IMR-90 (cell line): ENCODE measurements at regions not wholly inside any gene's neighbourhood (a gene's known extent, or its start where the extent isn't known, plus 50 kb on each side); places are given as distances from the start of the nearest gene placed in this dataset.

Experiments
- ATAC-seq: fragments of 200-7000 bp; cut with Tn5 transposase; 2 replicates; pipeline ENCODE4 v1.9.1; 2020; ENCODE audit warnings: low read depth, mild to moderate bottlenecking, moderate library complexity
- BruUV-seq: library from RNA; stranded (reverse); fragments of 400-500 nt; replicated peaks from 2 replicates; lab custom pipeline; 2021; lab: Mats Ljungman, UMichigan
- CTCF ChIA-PET: fragments of 300-600 bp; formaldehyde crosslinking; extraction: SDS; loops from one replicate; lab custom pipeline; 2021; ENCODE audit warnings: antibody characterized with exemption; lab: Yijun Ruan, JAX
- POLR2A ChIA-PET: fragments of 300-600 bp; sonication (Branson Sonifier 250); formaldehyde crosslinking; loops from one replicate; lab custom pipeline; 2022; ENCODE audit warnings: antibody characterized with exemption; ENCODE audit not compliant: unreplicated experiment; lab: Charles Lee
- DNase-seq: peaks from one replicate; pipeline ENCODE4 v3.0.0; 2013
- H2AFZ ChIP-seq: replicated peaks from 2 replicates; pipeline ENCODE3; 2013; ENCODE audit warnings: low read length, mild to moderate bottlenecking; ENCODE audit not compliant: poor library complexity
- H2AK5ac ChIP-seq: 2 replicates; pipeline ENCODE4 v1.6.1; 2013; ENCODE audit warnings: low read depth, low read length, inconsistent platforms
- H2AK9ac ChIP-seq: replicated peaks from 2 replicates; pipeline ENCODE3; 2013; ENCODE audit warnings: mild to moderate bottlenecking, low read depth, low read length, moderate library complexity; ENCODE audit not compliant: poor library complexity
- H2BK120ac ChIP-seq: 2 replicates; pipeline ENCODE4 v1.6.1; 2013; ENCODE audit warnings: low read depth, low read length, inconsistent platforms
- H2BK15ac ChIP-seq: 3 replicates; pipeline ENCODE4 v1.6.1; 2013; ENCODE audit warnings: low read depth, low read length, inconsistent platforms
- H2BK20ac ChIP-seq: 2 replicates; pipeline ENCODE4 v1.6.1; 2013; ENCODE audit warnings: low read depth, mild to moderate bottlenecking, inconsistent platforms, low read length, moderate library complexity
- H2BK5ac ChIP-seq: 2 replicates; pipeline ENCODE4 v1.6.1; 2013; ENCODE audit warnings: mild to moderate bottlenecking, low read depth, low read length, inconsistent platforms; ENCODE audit not compliant: poor library complexity, severe bottlenecking
- H3K14ac ChIP-seq: replicated peaks from 2 replicates; pipeline ENCODE4 v1.6.1; 2013; ENCODE audit warnings: low read depth, low read length, inconsistent platforms
- H3K18ac ChIP-seq: 2 replicates; pipeline ENCODE4 v1.6.1; 2013; ENCODE audit warnings: low read depth, low read length, control low read depth
- H3K23ac ChIP-seq: 2 replicates; pipeline ENCODE4 v1.6.1; 2013; ENCODE audit warnings: low read depth, low read length, inconsistent platforms
- H3K27ac ChIP-seq: 2 replicates; pipeline ENCODE4 v1.5.1; 2013; ENCODE audit warnings: mild to moderate bottlenecking, control low read depth, low read length; ENCODE audit not compliant: insufficient read depth
- H3K27me3 ChIP-seq: 2 replicates; pipeline ENCODE4 v1.6.1; 2013; ENCODE audit warnings: low read length; ENCODE audit not compliant: control insufficient read depth, insufficient read depth
- H3K36me3 ChIP-seq: 2 replicates; pipeline ENCODE4 v1.6.1; 2013; ENCODE audit warnings: low read length, mixed read lengths; ENCODE audit not compliant: control insufficient read depth, insufficient read depth
- H3K4ac ChIP-seq: 2 replicates; pipeline ENCODE4 v1.6.1; 2013; ENCODE audit warnings: low read depth, low read length, inconsistent platforms
- H3K4me1 ChIP-seq: 2 replicates; pipeline ENCODE4 v1.6.1; 2013; ENCODE audit warnings: low read length, mixed read lengths; ENCODE audit not compliant: control insufficient read depth, insufficient read depth
- H3K4me2 ChIP-seq: 2 replicates; pipeline ENCODE4 v1.6.1; 2013; ENCODE audit warnings: low read depth, mild to moderate bottlenecking, control low read depth, low read length, moderate library complexity
- H3K4me3 ChIP-seq: 2 replicates; pipeline ENCODE4 v1.5.1; 2013; ENCODE audit warnings: low read depth, mild to moderate bottlenecking, control low read depth, low read length, moderate library complexity; ENCODE audit not compliant: insufficient read depth
- H3K56ac ChIP-seq: 2 replicates; pipeline ENCODE4 v1.6.1; 2013; ENCODE audit warnings: low read length, inconsistent platforms; ENCODE audit not compliant: insufficient read depth; ENCODE audit errors: extremely low read depth
- H3K79me1 ChIP-seq, 2 experiments: 2 replicates each; pipeline ENCODE4 v1.6.1; 2013; ENCODE audit warnings: low read length in 2 of 2, inconsistent platforms in 1 of 2, low read depth in 1 of 2
- H3K9ac ChIP-seq: 2 replicates; pipeline ENCODE4 v1.6.1; 2013; ENCODE audit warnings: low read depth, low read length, control low read depth
- H3K9me1 ChIP-seq: 2 replicates; pipeline ENCODE4 v1.6.1; 2013; ENCODE audit warnings: low read length, inconsistent platforms; ENCODE audit not compliant: insufficient read depth
- H3K9me3 ChIP-seq: 2 replicates; pipeline ENCODE4 v1.6.1; 2013; ENCODE audit warnings: low read length; ENCODE audit not compliant: control insufficient read depth, insufficient read depth
- H4K20me1 ChIP-seq: 2 replicates; pipeline ENCODE4 v1.6.1; 2013; ENCODE audit warnings: low read length, inconsistent platforms; ENCODE audit not compliant: insufficient read depth
- H4K5ac ChIP-seq: 2 replicates; pipeline ENCODE4 v1.6.1; 2013; ENCODE audit warnings: mild to moderate bottlenecking, low read depth, low read length, control low read depth
- H4K8ac ChIP-seq, 2 experiments: 2 replicates each; pipeline ENCODE4 v1.6.1; 2013; ENCODE audit warnings: low read depth in 2 of 2, low read length in 2 of 2, control low read depth in 1 of 2, inconsistent platforms in 1 of 2
- H4K91ac ChIP-seq: 2 replicates; pipeline ENCODE4 v1.6.1; 2013; ENCODE audit warnings: low read depth, low read length, inconsistent platforms; ENCODE audit not compliant: insufficient read depth
- BHLHE40 ChIP-seq: fragments of 150-350 bp; IDR thresholded peaks from 2 replicates; pipeline ENCODE4 v1.6.1; 2016; ENCODE audit warnings: mild to moderate bottlenecking, low read depth, low read length
- CEBPB ChIP-seq: IDR thresholded peaks from 2 replicates; pipeline ENCODE4 v1.6.1; 2012; ENCODE audit warnings: low read depth, low read length, improper control_type of control experiment
- CHD1 ChIP-seq: IDR thresholded peaks from 2 replicates; pipeline ENCODE4 v1.6.1; 2012; ENCODE audit warnings: low read depth, low read length, improper control_type of control experiment
- ELK1 ChIP-seq: fragments of 150-350 bp; IDR thresholded peaks from 2 replicates; pipeline ENCODE4 v1.6.1; 2016; ENCODE audit warnings: low read depth, mild to moderate bottlenecking, low read length, moderate library complexity, borderline replicate concordance
- FOS ChIP-seq: fragments of 150-350 bp; IDR thresholded peaks from 2 replicates; pipeline ENCODE4 v1.6.1; 2016; ENCODE audit warnings: low read depth, low read length
- MAFK ChIP-seq: IDR thresholded peaks from 2 replicates; pipeline ENCODE4 v1.6.1; 2012; ENCODE audit warnings: low read depth, low read length, improper control_type of control experiment
- MAZ ChIP-seq: IDR thresholded peaks from 2 replicates; pipeline ENCODE4 v1.6.1; 2012; ENCODE audit warnings: low read depth, mild to moderate bottlenecking, low read length, improper control_type of control experiment, moderate library complexity, borderline replicate concordance
- MXI1 ChIP-seq: IDR thresholded peaks from 2 replicates; pipeline ENCODE4 v1.6.1; 2012; ENCODE audit warnings: low read depth, mild to moderate bottlenecking, low read length, moderate library complexity, borderline replicate concordance
- NFE2L2 ChIP-seq: fragments of 150-350 bp; IDR thresholded peaks from 2 replicates; pipeline ENCODE4 v1.6.1; 2016; ENCODE audit warnings: low read depth, mild to moderate bottlenecking, low read length
- POLR2A ChIP-seq: IDR thresholded peaks from 2 replicates; pipeline ENCODE4 v1.6.1; 2012; ENCODE audit warnings: mild to moderate bottlenecking, low read depth, low read length
- RAD21 ChIP-seq: IDR thresholded peaks from 2 replicates; pipeline ENCODE4 v1.6.1; 2012; ENCODE audit warnings: low read length, improper control_type of control experiment
- RCOR1 ChIP-seq: IDR thresholded peaks from 2 replicates; pipeline ENCODE4 v1.6.1; 2012; ENCODE audit warnings: mild to moderate bottlenecking, low read length, improper control_type of control experiment; ENCODE audit not compliant: insufficient replicate concordance
- RFX5 ChIP-seq: IDR thresholded peaks from 2 replicates; pipeline ENCODE4 v1.8.0; 2012; ENCODE audit warnings: low read depth, mild to moderate bottlenecking, low read length, moderate library complexity
- SMC3 ChIP-seq: fragments of 150-350 bp; IDR thresholded peaks from 2 replicates; pipeline ENCODE4 v1.6.1; 2016; ENCODE audit warnings: low read depth, mild to moderate bottlenecking, antibody characterized with exemption, low read length, moderate library complexity
- USF2 ChIP-seq: fragments of 150-350 bp; IDR thresholded peaks from 2 replicates; pipeline ENCODE4 v1.6.1; 2017; ENCODE audit warnings: mild to moderate bottlenecking, antibody characterized with exemption, low read length, low read depth
- WGBS, 2 experiments: methylation state at CpG; one replicate each; pipeline versions ENCODE4 v1.1.5 to v1.1.7; 2013; ENCODE audit warnings: missing lambda C conversion rate in 2 of 2; ENCODE audit not compliant: insufficient read length in 1 of 2; ENCODE audit errors: extremely low coverage in 2 of 2; 5-methylcytosine and 5-hydroxymethylcytosine counted together
- dilution Hi-C: fragments of 300-500 bp; cut with HindIII; formaldehyde crosslinking; loops from one replicate; pipeline ENCODE4 v1.14.3; 2018; ENCODE audit warnings: low sequenced_read_pairs; ENCODE audit not compliant: unreplicated experiment
- in situ Hi-C: fragments of 300-500 bp; cut with MboI; formaldehyde crosslinking; loops from 3 replicates; pipeline ENCODE4 v1.14.3; 2019; ENCODE audit warnings: low sequenced_read_pairs, inconsistent platforms, mixed read lengths
- intact Hi-C: fragments of 100-400 bp; cut with micrococcal nuclease; formaldehyde crosslinking; loops from 2 replicates; pipeline ENCODE4 v1.10.0; 2022
- TF ChIP-seq, protein P1 (sequence below): conservative IDR thresholded peaks from 2 replicates; pipeline ENCODE4 v1.5.1; 2012; ENCODE audit warnings: mild to moderate bottlenecking, low read depth, low read length, improper control_type of control experiment

GRCh38 chrX:79065696-79066095 is 78.8 kb upstream of the GPR174 start:
- H3K4me1 ChIP-seq: no peaks in the 10 kb centered on the region
- TF ChIP-seq BHLHE40: no peak
- TF ChIP-seq USF2: no peak
- no peak for TF ChIP-seq CHD1
- TF ChIP-seq RCOR1: no peak
- no peak for TF ChIP-seq SMC3
- TF ChIP-seq MAZ: no peak
- TF ChIP-seq NFE2L2: no peak
- TF ChIP-seq MXI1: no peak
- TF ChIP-seq RAD21: no peak
- no peak for TF ChIP-seq ELK1
- no peak for TF ChIP-seq MAFK
- no peak for TF ChIP-seq CEBPB
- TF ChIP-seq, protein P1, sequence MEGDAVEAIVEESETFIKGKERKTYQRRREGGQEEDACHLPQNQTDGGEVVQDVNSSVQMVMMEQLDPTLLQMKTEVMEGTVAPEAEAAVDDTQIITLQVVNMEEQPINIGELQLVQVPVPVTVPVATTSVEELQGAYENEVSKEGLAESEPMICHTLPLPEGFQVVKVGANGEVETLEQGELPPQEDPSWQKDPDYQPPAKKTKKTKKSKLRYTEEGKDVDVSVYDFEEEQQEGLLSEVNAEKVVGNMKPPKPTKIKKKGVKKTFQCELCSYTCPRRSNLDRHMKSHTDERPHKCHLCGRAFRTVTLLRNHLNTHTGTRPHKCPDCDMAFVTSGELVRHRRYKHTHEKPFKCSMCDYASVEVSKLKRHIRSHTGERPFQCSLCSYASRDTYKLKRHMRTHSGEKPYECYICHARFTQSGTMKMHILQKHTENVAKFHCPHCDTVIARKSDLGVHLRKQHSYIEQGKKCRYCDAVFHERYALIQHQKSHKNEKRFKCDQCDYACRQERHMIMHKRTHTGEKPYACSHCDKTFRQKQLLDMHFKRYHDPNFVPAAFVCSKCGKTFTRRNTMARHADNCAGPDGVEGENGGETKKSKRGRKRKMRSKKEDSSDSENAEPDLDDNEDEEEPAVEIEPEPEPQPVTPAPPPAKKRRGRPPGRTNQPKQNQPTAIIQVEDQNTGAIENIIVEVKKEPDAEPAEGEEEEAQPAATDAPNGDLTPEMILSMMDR: no peak
- TF ChIP-seq FOS: no peak
- no peak for TF ChIP-seq POLR2A
- no peak for TF ChIP-seq RFX5
- no peak overlapping the region for H2AK9ac ChIP-seq
- ChIA-PET CTCF (no interaction called here), POLR2A (no interaction called here)
- H2AFZ ChIP-seq: no peak overlapping the region
- H4K8ac ChIP-seq: no peak overlapping the region
- no peaks in the 10 kb centered on the region for H3K9me3 ChIP-seq
- no peaks in the 10 kb centered on the region for H3K36me3 ChIP-seq
- H3K9ac ChIP-seq: no peak overlapping the region
- in situ Hi-C loops: no loop called here
- H2BK20ac ChIP-seq: no peak overlapping the region
- no peaks in the 10 kb centered on the region for H3K79me1 ChIP-seq
- no peak overlapping the region for H3K27ac ChIP-seq
- no peak overlapping the region for H3K23ac ChIP-seq
- H3K18ac ChIP-seq: no peak overlapping the region
- no peak overlapping the region for H3K14ac ChIP-seq
- H2BK5ac ChIP-seq: no peak overlapping the region
- 20% methylated on average over 1 of the region's 5 CpGs; no CpG with 5 or more reads in 1 of the 2 experiments for WGBS, 2 experiments
- H4K20me1 ChIP-seq: no peaks in the 10 kb centered on the region
- no peak overlapping the region for H3K56ac ChIP-seq
- no peak overlapping the region for H2BK15ac ChIP-seq
- H3K4me3 ChIP-seq: no peak overlapping the region
- H3K4me2 ChIP-seq: no peak overlapping the region
- no peak overlapping the region for H3K4ac ChIP-seq
- no peak overlapping the region for H2AK5ac ChIP-seq
- no TSS peak for BruUV-seq
- no peaks in the 10 kb centered on the region for H3K27me3 ChIP-seq
- dilution Hi-C loops: no loop called here
- H3K9me1 ChIP-seq: no peaks in the 10 kb centered on the region
- no peak overlapping the region for H2BK120ac ChIP-seq
- DNase-seq (no peak), ATAC-seq (no peak)
- H4K91ac ChIP-seq: no peak overlapping the region
- intact Hi-C loops: no loop called here
- no peak overlapping the region for H4K5ac ChIP-seq
